ENCODE measurements at regions not wholly inside any gene's neighbourhood (a gene's known extent, or its start where the extent isn't known, plus 50 kb on each side); places are given as distances from the start of the nearest gene placed in this dataset.

DNA sequence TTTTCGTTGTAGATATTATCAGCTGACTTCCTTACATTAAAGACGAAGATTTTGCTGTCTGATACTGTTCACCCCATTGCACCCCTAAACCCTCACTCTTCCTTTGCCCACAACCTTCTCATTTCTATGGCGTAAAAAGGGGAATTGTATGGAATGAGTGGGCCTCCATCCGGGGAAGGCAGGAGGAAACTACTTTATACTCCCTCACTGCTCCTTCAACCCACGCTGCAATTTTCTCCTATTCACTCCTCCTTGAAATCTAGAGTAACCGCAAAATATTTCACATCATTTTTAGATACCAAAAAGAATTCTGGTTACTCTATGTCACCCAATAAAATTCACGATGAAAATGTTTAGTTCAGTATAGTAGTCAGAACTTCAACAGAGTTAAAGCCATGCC, 330.8 kb downstream of the DIRAS2 start:
- no peak overlapping the region for H3K9ac ChIP-seq (ENCODE audit: low read length)
- H3F3A ChIP-seq (ENCODE audit: insufficient read depth, low read length, poor library complexity, severe bottlenecking), result no peaks in the 10 kb centered on the region
- H3K9me2 ChIP-seq (ENCODE audit: insufficient read depth, low read length), result no peaks in the 10 kb centered on the region
- TF ChIP-seq RAD21 (conservative IDR thresholded peaks at IDR 0.05) (no peak), MXI1 (conservative IDR thresholded peaks at IDR 0.05; ENCODE audit: poor library complexity, severe bottlenecking) (no peak)
- TF ChIP-seq, protein P1, sequence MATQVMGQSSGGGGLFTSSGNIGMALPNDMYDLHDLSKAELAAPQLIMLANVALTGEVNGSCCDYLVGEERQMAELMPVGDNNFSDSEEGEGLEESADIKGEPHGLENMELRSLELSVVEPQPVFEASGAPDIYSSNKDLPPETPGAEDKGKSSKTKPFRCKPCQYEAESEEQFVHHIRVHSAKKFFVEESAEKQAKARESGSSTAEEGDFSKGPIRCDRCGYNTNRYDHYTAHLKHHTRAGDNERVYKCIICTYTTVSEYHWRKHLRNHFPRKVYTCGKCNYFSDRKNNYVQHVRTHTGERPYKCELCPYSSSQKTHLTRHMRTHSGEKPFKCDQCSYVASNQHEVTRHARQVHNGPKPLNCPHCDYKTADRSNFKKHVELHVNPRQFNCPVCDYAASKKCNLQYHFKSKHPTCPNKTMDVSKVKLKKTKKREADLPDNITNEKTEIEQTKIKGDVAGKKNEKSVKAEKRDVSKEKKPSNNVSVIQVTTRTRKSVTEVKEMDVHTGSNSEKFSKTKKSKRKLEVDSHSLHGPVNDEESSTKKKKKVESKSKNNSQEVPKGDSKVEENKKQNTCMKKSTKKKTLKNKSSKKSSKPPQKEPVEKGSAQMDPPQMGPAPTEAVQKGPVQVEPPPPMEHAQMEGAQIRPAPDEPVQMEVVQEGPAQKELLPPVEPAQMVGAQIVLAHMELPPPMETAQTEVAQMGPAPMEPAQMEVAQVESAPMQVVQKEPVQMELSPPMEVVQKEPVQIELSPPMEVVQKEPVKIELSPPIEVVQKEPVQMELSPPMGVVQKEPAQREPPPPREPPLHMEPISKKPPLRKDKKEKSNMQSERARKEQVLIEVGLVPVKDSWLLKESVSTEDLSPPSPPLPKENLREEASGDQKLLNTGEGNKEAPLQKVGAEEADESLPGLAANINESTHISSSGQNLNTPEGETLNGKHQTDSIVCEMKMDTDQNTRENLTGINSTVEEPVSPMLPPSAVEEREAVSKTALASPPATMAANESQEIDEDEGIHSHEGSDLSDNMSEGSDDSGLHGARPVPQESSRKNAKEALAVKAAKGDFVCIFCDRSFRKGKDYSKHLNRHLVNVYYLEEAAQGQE (IDR thresholded peaks at IDR 0.05; ENCODE audit: borderline replicate concordance), result no peak
- H4K20me1 ChIP-seq (ENCODE audit: insufficient read depth), result no peaks in the 10 kb centered on the region
- H3K4me3 ChIP-seq (ENCODE audit: low read length), result no peak overlapping the region
- no peak overlapping the region for H3K4me2 ChIP-seq (ENCODE audit: low read length)
- no peak overlapping the region for H3K27ac ChIP-seq (ENCODE audit: low read length)
- no peaks in the 10 kb centered on the region for H3K9me3 ChIP-seq (ENCODE audit: low read length)
- H3K36me3 ChIP-seq (ENCODE audit: insufficient read depth, low read length), result no peaks in the 10 kb centered on the region
- H2AFZ ChIP-seq (ENCODE audit: low read depth, low read length), result no peak overlapping the region
- H3K27me3 ChIP-seq (ENCODE audit: insufficient read depth, low read depth, low read length), result no peaks in the 10 kb centered on the region
- H3K79me2 ChIP-seq (replicated peaks; ENCODE audit: insufficient read depth, low read length), result no peaks in the 10 kb centered on the region

GRCh38 chr9:90322296-90322695, 320.3 kb downstream of the DIRAS2 start:
- Histone ChIP-seq H3K4me2 (ENCODE audit: low read length) (no peak overlapping the region), H3K79me2 (replicated peaks; ENCODE audit: insufficient read depth, low read length) (no peaks in the 10 kb centered on the region), H3K9me2 (ENCODE audit: insufficient read depth, low read length) (no peaks in the 10 kb centered on the region), H3K9ac (ENCODE audit: low read length) (no peak overlapping the region), H3K27me3 (ENCODE audit: insufficient read depth, low read depth, low read length) (no peaks in the 10 kb centered on the region), H4K20me1 (ENCODE audit: insufficient read depth) (no peaks in the 10 kb centered on the region), H3K36me3 (ENCODE audit: insufficient read depth, low read length) (no peaks in the 10 kb centered on the region), H3K4me3 (ENCODE audit: low read length) (no peak overlapping the region), H3K9me3 (ENCODE audit: low read length) (no peaks in the 10 kb centered on the region), H2AFZ (ENCODE audit: low read depth, low read length) (no peak overlapping the region), H3F3A (ENCODE audit: insufficient read depth, low read length, poor library complexity, severe bottlenecking) (no peaks in the 10 kb centered on the region), H3K27ac (ENCODE audit: low read length) (no peak overlapping the region)
- TF ChIP-seq EP300 (conservative IDR thresholded peaks at IDR 0.05; ENCODE audit: poor library complexity, severe bottlenecking), result no peak

DNA sequence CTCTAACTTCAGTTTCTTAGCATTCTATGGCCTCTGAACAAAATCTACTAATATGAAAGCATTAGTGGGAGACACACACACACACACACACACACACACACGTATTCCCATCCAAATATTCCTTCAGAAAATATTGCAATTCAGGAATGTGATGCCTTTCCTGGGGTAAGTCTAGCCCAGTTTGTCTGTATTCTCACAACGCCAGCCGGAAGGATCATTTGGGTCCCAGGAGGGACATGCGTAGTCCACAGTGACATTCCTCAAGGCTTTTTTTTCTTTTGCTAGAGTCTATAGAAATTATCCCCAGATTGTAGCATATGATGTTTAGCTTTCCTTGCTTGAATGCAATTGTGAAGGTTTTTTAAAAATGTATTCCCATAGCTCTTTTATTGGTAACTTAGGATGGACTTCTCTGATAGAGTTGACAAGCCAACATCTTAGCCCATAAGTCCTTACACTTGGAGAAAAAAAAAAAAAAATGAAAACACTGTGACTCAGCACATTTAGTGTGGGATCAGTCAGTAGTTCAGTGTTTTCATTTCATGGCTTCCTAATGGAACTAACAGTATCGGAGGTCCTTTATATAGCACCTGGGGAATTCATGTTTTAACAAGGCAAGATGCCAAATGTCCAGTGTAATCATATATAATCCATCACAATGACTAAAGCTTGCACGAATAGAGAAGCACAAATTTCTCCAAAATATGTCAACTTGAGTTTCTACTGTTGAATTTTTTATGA, 316.5 kb downstream of the DIRAS2 start:
- H3K36me3 ChIP-seq (ENCODE audit: insufficient read depth, low read length), result no peaks in the 10 kb centered on the region
- no peak overlapping the region for H3K9ac ChIP-seq (ENCODE audit: low read length)
- H3K9me3 ChIP-seq (ENCODE audit: low read length), result no peaks in the 10 kb centered on the region
- H3K4me3 ChIP-seq (ENCODE audit: low read length), result no peak overlapping the region
- no peak overlapping the region for H3K27ac ChIP-seq (ENCODE audit: low read length)
- H4K20me1 ChIP-seq (ENCODE audit: insufficient read depth), result no peaks in the 10 kb centered on the region
- no peaks in the 10 kb centered on the region for H3F3A ChIP-seq (ENCODE audit: insufficient read depth, low read length, poor library complexity, severe bottlenecking)
- TF ChIP-seq TAF1 (IDR thresholded peaks at IDR 0.05; ENCODE audit: low read depth) (no peak), EP300 (conservative IDR thresholded peaks at IDR 0.05; ENCODE audit: poor library complexity, severe bottlenecking) (no peak), MXI1 (conservative IDR thresholded peaks at IDR 0.05; ENCODE audit: poor library complexity, severe bottlenecking) (no peak)
- TF ChIP-seq, protein P2, sequence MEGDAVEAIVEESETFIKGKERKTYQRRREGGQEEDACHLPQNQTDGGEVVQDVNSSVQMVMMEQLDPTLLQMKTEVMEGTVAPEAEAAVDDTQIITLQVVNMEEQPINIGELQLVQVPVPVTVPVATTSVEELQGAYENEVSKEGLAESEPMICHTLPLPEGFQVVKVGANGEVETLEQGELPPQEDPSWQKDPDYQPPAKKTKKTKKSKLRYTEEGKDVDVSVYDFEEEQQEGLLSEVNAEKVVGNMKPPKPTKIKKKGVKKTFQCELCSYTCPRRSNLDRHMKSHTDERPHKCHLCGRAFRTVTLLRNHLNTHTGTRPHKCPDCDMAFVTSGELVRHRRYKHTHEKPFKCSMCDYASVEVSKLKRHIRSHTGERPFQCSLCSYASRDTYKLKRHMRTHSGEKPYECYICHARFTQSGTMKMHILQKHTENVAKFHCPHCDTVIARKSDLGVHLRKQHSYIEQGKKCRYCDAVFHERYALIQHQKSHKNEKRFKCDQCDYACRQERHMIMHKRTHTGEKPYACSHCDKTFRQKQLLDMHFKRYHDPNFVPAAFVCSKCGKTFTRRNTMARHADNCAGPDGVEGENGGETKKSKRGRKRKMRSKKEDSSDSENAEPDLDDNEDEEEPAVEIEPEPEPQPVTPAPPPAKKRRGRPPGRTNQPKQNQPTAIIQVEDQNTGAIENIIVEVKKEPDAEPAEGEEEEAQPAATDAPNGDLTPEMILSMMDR (IDR thresholded peaks at IDR 0.05; ENCODE audit: poor library complexity, severe bottlenecking), result no peak
- H3K27me3 ChIP-seq (ENCODE audit: insufficient read depth, low read depth, low read length), result no peaks in the 10 kb centered on the region
- H3K79me2 ChIP-seq (replicated peaks; ENCODE audit: insufficient read depth, low read length), result no peaks in the 10 kb centered on the region
- no peaks in the 10 kb centered on the region for H3K9me2 ChIP-seq (ENCODE audit: insufficient read depth, low read length)
- H2AFZ ChIP-seq (ENCODE audit: low read depth, low read length), result no peak overlapping the region
- no peak overlapping the region for H3K4me2 ChIP-seq (ENCODE audit: low read length)
